ENCODE measurements at regions not wholly inside any gene's neighbourhood (a gene's known extent, or its start where the extent isn't known, plus 50 kb on each side); places are given as distances from the start of the nearest gene placed in this dataset.

DNA sequence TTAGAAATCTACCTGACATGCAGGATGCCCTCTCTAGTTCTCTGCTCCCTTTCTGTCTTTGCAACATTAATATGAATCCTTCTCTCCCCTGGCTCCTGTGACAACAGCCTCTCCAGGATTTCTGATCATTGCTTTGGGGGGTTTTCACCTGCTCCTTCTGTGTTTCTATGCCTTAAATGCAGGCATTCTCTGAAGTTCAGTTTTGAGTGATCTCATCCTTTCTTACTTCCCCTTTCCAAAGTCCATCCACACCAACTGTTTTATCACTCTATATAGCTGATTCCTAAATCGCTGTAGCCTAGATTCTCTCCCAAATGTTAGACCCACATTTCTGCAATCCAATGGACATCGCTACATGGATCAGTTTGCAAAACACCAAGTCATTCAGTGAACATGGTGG is 330.7 kb upstream of the NCAM1 start:
- no peaks in the 10 kb centered on the region for H3K36me3 ChIP-seq (ENCODE audit: control insufficient read depth, insufficient read depth, low read length)
- peaks cover 2% of the 10 kb centered on the region for H3K27me3 ChIP-seq (ENCODE audit: control insufficient read depth, insufficient read depth, low read length)
- H3K4me3 ChIP-seq (ENCODE audit: low read length), result no peak overlapping the region
- no CpG with 5 or more reads among the region's 2 CpGs for WGBS (ENCODE audit: insufficient coverage, low lambda C conversion rate)
- no peak overlapping the region for H3K27ac ChIP-seq (ENCODE audit: low read length)
- H3K9me3 ChIP-seq (ENCODE audit: control insufficient read depth, low read depth, low read length), result no peaks in the 10 kb centered on the region
- DNase-seq, result no peak
- no peaks in the 10 kb centered on the region for H3K4me1 ChIP-seq (ENCODE audit: control insufficient read depth, insufficient read depth, low read length)

DNA sequence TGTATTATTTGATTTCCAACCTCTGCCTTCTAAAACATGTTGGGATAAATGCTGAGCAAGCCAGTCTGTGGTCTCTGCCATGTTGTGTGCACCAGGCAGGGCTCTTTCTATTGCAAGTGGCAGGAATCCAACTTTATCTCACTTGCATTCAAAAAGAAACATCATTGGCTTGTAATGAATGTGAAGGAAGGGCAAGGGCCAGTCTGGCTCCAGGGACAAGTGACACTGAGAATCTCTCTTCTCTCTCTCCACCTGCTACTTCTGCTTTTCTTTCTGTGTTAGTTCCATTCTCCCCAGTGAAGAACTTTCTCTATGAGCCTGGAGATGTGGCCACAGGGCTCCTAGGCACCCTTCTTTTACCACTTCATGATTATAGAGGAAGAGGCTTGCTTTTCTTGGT is 329.9 kb upstream of the NCAM1 start:
- H3K36me3 ChIP-seq (ENCODE audit: control insufficient read depth, insufficient read depth, low read length), result no peaks in the 10 kb centered on the region
- no peak for DNase-seq
- H3K27ac ChIP-seq (ENCODE audit: low read length), result no peak overlapping the region
- no peak overlapping the region for H3K4me3 ChIP-seq (ENCODE audit: low read length)
- H3K4me1 ChIP-seq (ENCODE audit: control insufficient read depth, insufficient read depth, low read length), result no peaks in the 10 kb centered on the region
- no peaks in the 10 kb centered on the region for H3K9me3 ChIP-seq (ENCODE audit: control insufficient read depth, low read depth, low read length)
- peaks cover 2% of the 10 kb centered on the region for H3K27me3 ChIP-seq (ENCODE audit: control insufficient read depth, insufficient read depth, low read length)

DNA sequence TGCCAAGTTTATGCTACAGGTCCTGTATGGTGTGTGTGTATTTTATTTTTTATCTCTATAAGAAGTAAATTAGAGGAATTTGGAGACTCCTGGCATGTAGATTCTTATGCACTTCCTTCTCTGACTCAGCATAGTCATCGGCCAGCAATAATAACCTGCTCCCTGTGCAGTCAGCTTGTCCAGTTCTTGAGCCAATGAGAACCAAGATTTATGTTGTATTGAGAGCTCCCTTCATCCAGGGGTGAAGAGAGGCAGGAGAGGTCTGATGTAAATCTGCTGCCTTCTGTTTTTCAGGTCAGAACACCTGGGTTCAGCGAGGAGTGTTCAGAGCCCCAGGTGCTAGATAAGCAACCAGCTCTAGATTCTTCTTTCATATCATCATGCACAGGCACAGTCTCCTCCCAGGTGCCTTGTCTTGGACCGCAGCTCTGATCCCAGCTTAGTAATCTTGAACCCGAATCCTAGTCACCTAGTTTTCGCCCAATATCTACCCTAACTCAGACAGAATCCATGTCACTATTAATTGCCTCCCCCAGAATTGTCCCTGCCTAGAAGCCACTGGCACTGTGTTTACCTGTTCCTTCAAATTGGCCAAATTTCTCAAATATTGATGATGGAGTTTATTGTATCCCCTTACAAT is 328.2 kb upstream of the NCAM1 start:
- DNase-seq, result no peak
- H3K4me3 ChIP-seq (ENCODE audit: low read length), result no peak overlapping the region
- WGBS (ENCODE audit: insufficient coverage, low lambda C conversion rate), result no CpG with 5 or more reads among the region's 5 CpGs
- peaks cover 2% of the 10 kb centered on the region for H3K27me3 ChIP-seq (ENCODE audit: control insufficient read depth, insufficient read depth, low read length)
- no peaks in the 10 kb centered on the region for H3K4me1 ChIP-seq (ENCODE audit: control insufficient read depth, insufficient read depth, low read length)
- no peaks in the 10 kb centered on the region for H3K36me3 ChIP-seq (ENCODE audit: control insufficient read depth, insufficient read depth, low read length)
- no peaks in the 10 kb centered on the region for H3K9me3 ChIP-seq (ENCODE audit: control insufficient read depth, low read depth, low read length)
- no peak overlapping the region for H3K27ac ChIP-seq (ENCODE audit: low read length)

DNA sequence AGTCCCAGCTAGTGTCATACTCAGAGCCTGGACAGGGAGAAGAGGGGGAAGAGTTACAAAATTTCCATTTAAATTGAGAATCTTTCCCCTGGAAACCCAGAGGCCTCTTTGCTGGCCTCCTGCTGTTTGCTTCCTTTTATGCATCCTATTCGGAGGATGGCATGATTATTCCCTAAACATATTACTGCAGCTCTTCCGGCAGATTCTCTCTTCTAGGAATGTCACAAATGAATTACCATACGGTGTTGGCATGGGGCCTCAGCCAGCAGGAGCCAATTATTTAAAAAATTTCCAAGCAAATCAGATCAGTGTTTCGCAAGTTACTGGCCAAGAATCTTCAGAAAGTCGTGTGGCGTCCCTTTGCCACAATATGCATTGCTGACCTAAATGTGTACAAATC is 326.7 kb upstream of the NCAM1 start:
- DNase-seq, result no peak
- Histone ChIP-seq H3K36me3 (ENCODE audit: control insufficient read depth, insufficient read depth, low read length) (no peaks in the 10 kb centered on the region), H3K9me3 (ENCODE audit: control insufficient read depth, low read depth, low read length) (no peaks in the 10 kb centered on the region), H3K27me3 (ENCODE audit: control insufficient read depth, insufficient read depth, low read length) (peaks cover 2% of the 10 kb centered on the region), H3K4me1 (ENCODE audit: control insufficient read depth, insufficient read depth, low read length) (no peaks in the 10 kb centered on the region), H3K4me3 (ENCODE audit: low read length) (no peak overlapping the region), H3K27ac (ENCODE audit: low read length) (no peak overlapping the region)
- WGBS (ENCODE audit: insufficient coverage, low lambda C conversion rate), result no CpG with 5 or more reads among the region's 6 CpGs

DNA sequence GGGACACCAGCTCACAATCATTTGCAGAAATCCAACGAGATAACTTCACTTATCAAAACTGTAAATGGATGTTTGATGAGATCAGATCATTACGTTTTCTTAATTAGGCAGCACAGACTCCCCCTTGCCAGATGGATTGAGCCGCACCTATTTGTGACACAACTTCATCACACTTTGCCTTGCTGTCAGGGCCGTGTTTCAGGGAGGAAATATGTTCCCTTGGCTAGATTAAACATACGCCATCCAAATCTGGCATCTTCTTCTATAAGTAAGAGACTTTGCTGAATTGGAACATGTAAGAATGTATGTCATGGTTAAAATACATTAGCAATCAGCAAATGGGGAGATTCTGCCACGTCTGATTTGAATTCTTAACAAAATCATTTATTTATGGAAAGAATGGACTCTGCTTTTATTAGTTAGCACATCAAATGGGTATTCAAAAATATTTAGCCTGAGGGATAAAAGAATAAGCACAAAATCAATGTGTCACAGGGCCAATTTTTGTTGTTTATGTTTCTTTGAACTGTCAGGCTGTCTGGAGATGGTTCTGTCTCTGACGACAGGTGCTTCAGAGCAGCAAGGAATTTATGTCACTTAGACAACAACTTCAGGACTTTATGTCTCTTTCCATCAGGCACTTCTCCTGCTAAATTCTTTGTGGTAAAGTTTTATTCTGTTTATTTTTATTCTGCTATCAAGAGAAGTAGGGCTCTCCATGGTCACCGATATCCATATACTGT is 326.1 kb upstream of the NCAM1 start:
- H3K36me3 ChIP-seq (ENCODE audit: control insufficient read depth, insufficient read depth, low read length), result no peaks in the 10 kb centered on the region
- H3K9me3 ChIP-seq (ENCODE audit: control insufficient read depth, low read depth, low read length), result no peaks in the 10 kb centered on the region
- DNase-seq, result no peak
- WGBS (ENCODE audit: insufficient coverage, low lambda C conversion rate), result 67% methylated on average over 1 of the region's 8 CpGs
- no peak overlapping the region for H3K27ac ChIP-seq (ENCODE audit: low read length)
- peaks cover 2% of the 10 kb centered on the region for H3K27me3 ChIP-seq (ENCODE audit: control insufficient read depth, insufficient read depth, low read length)
- no peaks in the 10 kb centered on the region for H3K4me1 ChIP-seq (ENCODE audit: control insufficient read depth, insufficient read depth, low read length)
- H3K4me3 ChIP-seq (ENCODE audit: low read length), result no peak overlapping the region

DNA sequence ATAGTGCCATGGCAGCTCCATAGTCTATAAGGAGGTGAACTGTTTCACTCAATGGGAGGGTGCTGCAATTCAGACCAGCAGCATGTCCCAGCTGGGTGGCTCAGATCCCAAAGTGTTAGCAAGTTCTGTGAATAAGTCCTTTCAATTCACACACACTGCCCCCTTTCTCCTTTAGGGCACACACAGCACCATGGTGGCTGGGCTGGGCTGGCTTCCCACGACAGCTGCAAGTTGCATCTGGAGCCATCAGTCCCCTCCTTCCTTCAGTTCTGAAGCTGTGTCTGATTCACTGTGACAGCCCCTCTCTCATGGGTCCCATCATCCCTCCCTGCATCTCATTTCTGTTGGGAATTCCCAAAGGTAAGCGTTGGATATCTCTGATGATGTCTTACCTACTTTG is 324.1 kb upstream of the NCAM1 start:
- Histone ChIP-seq H3K36me3 (ENCODE audit: control insufficient read depth, insufficient read depth, low read length) (no peaks in the 10 kb centered on the region), H3K4me3 (ENCODE audit: low read length) (no peak overlapping the region), H3K9me3 (ENCODE audit: control insufficient read depth, low read depth, low read length) (no peaks in the 10 kb centered on the region), H3K27me3 (ENCODE audit: control insufficient read depth, insufficient read depth, low read length) (no peaks in the 10 kb centered on the region), H3K4me1 (ENCODE audit: control insufficient read depth, insufficient read depth, low read length) (no peaks in the 10 kb centered on the region), H3K27ac (ENCODE audit: low read length) (no peak overlapping the region)
- no peak for DNase-seq
- WGBS (ENCODE audit: insufficient coverage, low lambda C conversion rate), result 100% methylated on average over 1 of the region's 2 CpGs

DNA sequence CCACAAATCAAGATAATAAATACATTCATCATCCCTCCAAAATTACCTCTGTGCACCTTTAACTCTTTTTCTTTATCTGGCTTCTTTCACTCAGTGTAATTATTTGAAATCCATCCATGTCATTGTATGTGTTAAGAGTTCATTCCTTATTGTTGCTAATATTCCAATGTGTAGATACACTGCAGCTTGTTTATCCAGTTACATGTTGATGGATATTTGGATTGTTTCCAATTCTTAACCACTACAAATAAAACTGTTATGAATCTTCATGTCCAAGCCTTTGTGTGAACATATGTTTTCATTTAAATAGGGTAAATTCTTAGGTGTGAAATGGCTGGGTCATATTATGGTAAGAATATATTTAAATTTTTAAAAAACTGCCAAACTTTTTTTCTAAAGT is 323.3 kb upstream of the NCAM1 start:
- Histone ChIP-seq H3K27ac (ENCODE audit: low read length) (no peak overlapping the region), H3K4me3 (ENCODE audit: low read length) (no peak overlapping the region), H3K36me3 (ENCODE audit: control insufficient read depth, insufficient read depth, low read length) (no peaks in the 10 kb centered on the region), H3K27me3 (ENCODE audit: control insufficient read depth, insufficient read depth, low read length) (no peaks in the 10 kb centered on the region), H3K9me3 (ENCODE audit: control insufficient read depth, low read depth, low read length) (no peaks in the 10 kb centered on the region), H3K4me1 (ENCODE audit: control insufficient read depth, insufficient read depth, low read length) (no peaks in the 10 kb centered on the region)
- DNase-seq, result no peak

DNA sequence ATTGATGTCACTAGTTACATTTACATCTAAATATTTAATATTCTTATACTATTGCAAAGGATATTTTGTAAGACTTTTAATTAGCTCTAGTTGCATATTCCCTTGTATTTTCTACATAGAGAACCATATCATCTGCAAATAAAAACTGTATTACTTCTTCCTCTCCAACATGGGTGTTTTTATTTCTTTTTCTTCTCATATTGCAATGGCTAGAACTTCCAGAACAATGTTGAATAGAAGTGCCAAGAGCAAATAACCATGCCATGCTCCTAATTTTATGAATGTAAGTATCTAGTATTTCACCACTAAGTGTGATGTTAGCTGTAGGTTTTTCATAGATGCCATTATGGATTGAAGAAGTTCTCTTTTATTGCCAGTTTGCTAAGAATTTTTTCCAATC is 321.8 kb upstream of the NCAM1 start:
- no peaks in the 10 kb centered on the region for H3K36me3 ChIP-seq (ENCODE audit: control insufficient read depth, insufficient read depth, low read length)
- H3K9me3 ChIP-seq (ENCODE audit: control insufficient read depth, low read depth, low read length), result no peaks in the 10 kb centered on the region
- H3K27me3 ChIP-seq (ENCODE audit: control insufficient read depth, insufficient read depth, low read length), result no peaks in the 10 kb centered on the region
- no peaks in the 10 kb centered on the region for H3K4me1 ChIP-seq (ENCODE audit: control insufficient read depth, insufficient read depth, low read length)
- no peak for DNase-seq
- H3K4me3 ChIP-seq (ENCODE audit: low read length), result no peak overlapping the region
- no peak overlapping the region for H3K27ac ChIP-seq (ENCODE audit: low read length)

DNA sequence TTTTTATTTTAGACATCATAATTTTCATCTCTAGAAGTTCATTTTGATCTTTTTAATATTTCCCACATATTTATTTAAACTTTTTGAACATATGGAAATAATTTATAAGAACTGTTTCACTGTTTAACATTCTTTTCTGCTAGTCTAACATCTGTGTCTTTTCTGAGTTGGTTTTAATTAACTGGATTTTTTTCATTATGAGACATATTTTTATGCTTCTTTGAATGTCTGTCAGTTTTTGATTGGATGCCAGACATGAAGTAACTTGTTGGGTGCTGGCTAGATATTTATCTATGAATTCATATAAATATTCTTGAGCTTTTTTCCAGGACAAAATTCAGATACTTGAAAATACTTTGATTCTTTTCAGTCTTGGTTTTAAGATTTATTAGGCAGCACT is 317.8 kb upstream of the NCAM1 start:
- H3K27ac ChIP-seq (ENCODE audit: low read length), result no peak overlapping the region
- H3K4me3 ChIP-seq (ENCODE audit: low read length), result no peak overlapping the region
- H3K4me1 ChIP-seq (ENCODE audit: control insufficient read depth, insufficient read depth, low read length), result no peaks in the 10 kb centered on the region

DNA sequence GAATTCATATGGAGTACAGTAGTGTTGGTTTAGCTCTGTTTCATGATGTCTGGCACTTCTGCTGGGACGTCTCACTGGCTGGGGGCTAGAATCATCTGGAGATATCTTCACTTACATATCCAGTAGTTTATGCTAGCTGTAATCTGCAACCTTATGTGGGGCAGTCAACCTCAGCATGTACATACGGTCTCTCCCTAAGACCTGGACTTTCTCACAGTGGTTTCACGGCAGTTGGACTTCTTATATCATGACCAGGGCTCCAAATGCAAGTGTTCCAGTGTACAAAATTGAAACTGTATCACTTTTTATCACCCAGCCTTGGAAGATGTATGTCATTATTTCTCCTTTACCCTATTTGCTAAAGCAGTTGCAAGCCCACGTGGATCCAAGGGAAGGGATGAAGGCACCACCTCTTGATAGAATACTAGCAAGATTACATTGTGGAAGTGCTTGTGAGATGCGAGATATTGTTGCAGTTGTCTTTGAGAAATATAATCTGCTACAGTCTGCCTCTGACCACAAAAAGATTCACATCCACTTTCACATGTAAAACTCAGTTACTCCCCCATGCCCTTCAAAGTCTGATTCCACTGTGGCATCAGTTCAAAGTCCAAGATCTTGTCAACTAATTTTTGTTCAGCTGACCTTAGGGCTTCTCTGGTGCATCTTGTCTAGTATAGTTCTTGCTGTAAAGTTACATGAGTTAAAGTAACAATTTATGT is 316.6 kb upstream of the NCAM1 start:
- Histone ChIP-seq H3K36me3 (ENCODE audit: control insufficient read depth, insufficient read depth, low read length) (no peaks in the 10 kb centered on the region), H3K9me3 (ENCODE audit: control insufficient read depth, low read depth, low read length) (no peaks in the 10 kb centered on the region), H3K4me1 (ENCODE audit: control insufficient read depth, insufficient read depth, low read length) (no peaks in the 10 kb centered on the region), H3K27me3 (ENCODE audit: control insufficient read depth, insufficient read depth, low read length) (no peaks in the 10 kb centered on the region), H3K27ac (ENCODE audit: low read length) (no peak overlapping the region), H3K4me3 (ENCODE audit: low read length) (no peak overlapping the region)
- DNase-seq, result no peak
- no CpG with 5 or more reads among the region's 5 CpGs for WGBS (ENCODE audit: insufficient coverage, low lambda C conversion rate)

More for the DNA sequence above, 317.8 kb upstream of the NCAM1 start:
- no peak for DNase-seq
- Histone ChIP-seq H3K27me3 (ENCODE audit: control insufficient read depth, insufficient read depth, low read length) (no peaks in the 10 kb centered on the region), H3K36me3 (ENCODE audit: control insufficient read depth, insufficient read depth, low read length) (no peaks in the 10 kb centered on the region), H3K9me3 (ENCODE audit: control insufficient read depth, low read depth, low read length) (no peaks in the 10 kb centered on the region)

DNA sequence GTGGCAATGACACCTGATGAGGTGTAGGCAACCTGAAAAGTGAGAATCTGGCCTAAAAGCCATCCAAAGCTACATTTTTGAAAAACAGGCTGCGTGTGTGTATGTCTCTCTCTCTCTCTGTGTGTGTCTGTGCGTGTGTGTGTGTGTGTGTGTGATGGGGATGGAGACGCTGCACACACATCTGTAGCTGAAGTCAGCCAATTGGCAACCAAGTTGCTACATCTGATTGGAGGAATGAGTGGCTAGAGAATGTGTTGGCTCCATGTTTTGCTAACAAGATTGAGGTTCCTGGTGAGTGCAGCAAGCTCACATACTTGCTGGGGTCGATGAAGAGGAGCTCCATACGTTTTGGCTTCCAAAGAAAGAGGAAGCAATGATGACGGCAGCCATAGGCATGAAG is 311.4 kb upstream of the NCAM1 start:
- Histone ChIP-seq H3K4me1 (ENCODE audit: control insufficient read depth, insufficient read depth, low read length) (no peaks in the 10 kb centered on the region), H3K9me3 (ENCODE audit: control insufficient read depth, low read depth, low read length) (no peaks in the 10 kb centered on the region), H3K27ac (ENCODE audit: low read length) (no peak overlapping the region), H3K27me3 (ENCODE audit: control insufficient read depth, insufficient read depth, low read length) (no peaks in the 10 kb centered on the region), H3K4me3 (ENCODE audit: low read length) (no peak overlapping the region), H3K36me3 (ENCODE audit: control insufficient read depth, insufficient read depth, low read length) (no peaks in the 10 kb centered on the region)
- DNase-seq, result no peak
- WGBS (ENCODE audit: insufficient coverage, low lambda C conversion rate), result 90% methylated on average over 2 of the region's 6 CpGs

All from large intestine (tissue), 3 donors.